H7 (cell line): ENCODE measurements at regions not wholly inside any gene's neighbourhood (a gene's known extent, or its start where the extent isn't known, plus 50 kb on each side); places are given as distances from the start of the nearest gene placed in this dataset.

Experiments used
- DNase-seq: peaks from one replicate; pipeline ENCODE4 v3.0.0; 2012
- H3K27me3 ChIP-seq: 2 replicates; pipeline ENCODE4 v1.6.0; 2011; ENCODE audit warnings: mild to moderate bottlenecking, low read length; ENCODE audit not compliant: control insufficient read depth, insufficient read depth
- H3K36me3 ChIP-seq: replicated peaks from 2 replicates; pipeline ENCODE4 v1.5.1; 2011; ENCODE audit warnings: low read length; ENCODE audit not compliant: control insufficient read depth, insufficient read depth
- H3K4me3 ChIP-seq: 2 replicates; pipeline ENCODE4 v1.5.1; 2011; ENCODE audit warnings: low read depth, mild to moderate bottlenecking, control low read depth, low read length, moderate library complexity; ENCODE audit not compliant: insufficient read depth

GRCh38 chr4:27574743-27575142 lies 714.1 kb downstream of the STIM2 start:
- no peaks in the 10 kb centered on the region for H3K36me3 ChIP-seq
- no peaks in the 10 kb centered on the region for H3K27me3 ChIP-seq
- DNase-seq = no peak
- no peak overlapping the region for H3K4me3 ChIP-seq

GRCh38 chr4:27577951-27578350 lies 717.3 kb downstream of the STIM2 start:
- H3K27me3 ChIP-seq = no peaks in the 10 kb centered on the region
- H3K4me3 ChIP-seq = no peak overlapping the region
- DNase-seq = no peak
- H3K36me3 ChIP-seq = no peaks in the 10 kb centered on the region

GRCh38 chr4:27592738-27593137 lies 732.1 kb downstream of the STIM2 start:
- Histone ChIP-seq H3K4me3 (no peak overlapping the region), H3K27me3 (no peaks in the 10 kb centered on the region), H3K36me3 (no peaks in the 10 kb centered on the region)
- no peak for DNase-seq

GRCh38 chr4:27594922-27595321 lies 734.3 kb downstream of the STIM2 start:
- no peaks in the 10 kb centered on the region for H3K36me3 ChIP-seq
- H3K27me3 ChIP-seq = no peaks in the 10 kb centered on the region
- H3K4me3 ChIP-seq = no peak overlapping the region
- no peak for DNase-seq

GRCh38 chr4:27595571-27596360 lies 735.1 kb downstream of the STIM2 start:
- Histone ChIP-seq H3K27me3 (no peaks in the 10 kb centered on the region), H3K4me3 (no peak overlapping the region), H3K36me3 (no peaks in the 10 kb centered on the region)
- DNase-seq = no peak

- H3K36me3 ChIP-seq = no peaks in the 10 kb centered on the region
- no peaks in the 10 kb centered on the region for H3K27me3 ChIP-seq
- no peak for DNase-seq
- no peak overlapping the region for H3K4me3 ChIP-seq
Observed at GRCh38 chr4:27602172-27602571, 741.5 kb downstream of the STIM2 start.

GRCh38 chr4:27604692-27605091 lies 744.1 kb downstream of the STIM2 start:
- no peak for DNase-seq
- Histone ChIP-seq H3K4me3 (no peak overlapping the region), H3K36me3 (no peaks in the 10 kb centered on the region), H3K27me3 (no peaks in the 10 kb centered on the region)

- Histone ChIP-seq H3K4me3 (no peak overlapping the region), H3K36me3 (no peaks in the 10 kb centered on the region), H3K27me3 (no peaks in the 10 kb centered on the region)
- DNase-seq = no peak
Observed at GRCh38 chr4:27616166-27616565, 755.5 kb downstream of the STIM2 start.

GRCh38 chr4:27619435-27619834 lies 758.8 kb downstream of the STIM2 start:
- no peaks in the 10 kb centered on the region for H3K36me3 ChIP-seq
- no peak overlapping the region for H3K4me3 ChIP-seq
- DNase-seq = no peak
- no peaks in the 10 kb centered on the region for H3K27me3 ChIP-seq

- H3K36me3 ChIP-seq = no peaks in the 10 kb centered on the region
- DNase-seq = no peak
- H3K27me3 ChIP-seq = no peaks in the 10 kb centered on the region
- no peak overlapping the region for H3K4me3 ChIP-seq
Observed at GRCh38 chr4:27620886-27621285, 760.2 kb downstream of the STIM2 start.

GRCh38 chr4:27624749-27625148 lies 764.1 kb downstream of the STIM2 start:
- no peak for DNase-seq
- Histone ChIP-seq H3K4me3 (no peak overlapping the region), H3K27me3 (no peaks in the 10 kb centered on the region), H3K36me3 (no peaks in the 10 kb centered on the region)

- no peak for DNase-seq
- Histone ChIP-seq H3K27me3 (no peaks in the 10 kb centered on the region), H3K4me3 (no peak overlapping the region), H3K36me3 (no peaks in the 10 kb centered on the region)
Observed at GRCh38 chr4:27628609-27629008, 768.0 kb downstream of the STIM2 start.

GRCh38 chr4:27629532-27630225 lies 769.0 kb downstream of the STIM2 start:
- Histone ChIP-seq H3K36me3 (no peaks in the 10 kb centered on the region), H3K4me3 (no peak overlapping the region), H3K27me3 (no peaks in the 10 kb centered on the region)
- no peak for DNase-seq

- Histone ChIP-seq H3K36me3 (no peaks in the 10 kb centered on the region), H3K4me3 (no peak overlapping the region), H3K27me3 (no peaks in the 10 kb centered on the region)
- DNase-seq = no peak
Observed at GRCh38 chr4:27635936-27636913, 775.6 kb downstream of the STIM2 start.
